Activated CD4-positive, alpha-beta memory T cell treated with anti-CD3 and anti-CD28 coated beads for 36 hours (primary cell): ENCODE measurements at regions not wholly inside any gene's neighbourhood (a gene's known extent, or its start where the extent isn't known, plus 50 kb on each side); places are given as distances from the start of the nearest gene placed in this dataset.
"Not testable (repeated sequence)": the region's sequence is repeated elsewhere in the genome, so short reads cannot be mapped to it uniquely, and the experiment has no call there.

Experiments
- CTCF ChIA-PET: fragments of 350-600 bp; sonication (Branson Sonifier 250); formaldehyde crosslinking; loops from one replicate; lab custom pipeline; 2021; ENCODE audit warnings: antibody characterized with exemption, inconsistent platforms; lab: Charles Lee
- POLR2A ChIA-PET: fragments of 350-600 bp; sonication (Branson Sonifier 250); formaldehyde crosslinking; loops from one replicate; lab custom pipeline; 2021; ENCODE audit warnings: antibody characterized with exemption; lab: Charles Lee
- DNase-seq: peaks from one replicate; pipeline ENCODE4 v3.0.0-alpha.2; 2020
- H3K27ac Mint-ChIP-seq: one replicate; pipeline ENCODE4 v1.8.0; 2021; ENCODE audit warnings: mixed read lengths
- H3K27me3 Mint-ChIP-seq: one replicate; pipeline ENCODE4 v1.8.0; 2021; ENCODE audit warnings: mixed read lengths
- H3K36me3 Mint-ChIP-seq: one replicate; pipeline ENCODE4 v1.8.0; 2021; ENCODE audit warnings: mixed read lengths
- H3K4me1 Mint-ChIP-seq: one replicate; pipeline ENCODE4 v1.8.0; 2021; ENCODE audit warnings: low read depth, mixed read lengths
- H3K4me3 Mint-ChIP-seq: one replicate; pipeline ENCODE4 v1.8.0; 2021; ENCODE audit warnings: mild to moderate bottlenecking, mixed read lengths
- H3K9me3 Mint-ChIP-seq: one replicate; pipeline ENCODE4 v1.8.0; 2021; ENCODE audit warnings: mixed read lengths
- intact Hi-C: fragments of 100-400 bp; cut with micrococcal nuclease; formaldehyde crosslinking; loops from one replicate; pipeline ENCODE4 v1.15.1; 2023

- H3K27ac Mint-ChIP-seq, H3K27me3 Mint-ChIP-seq, H3K4me3 Mint-ChIP-seq, DNase-seq, H3K36me3 Mint-ChIP-seq, POLR2A ChIA-PET, H3K4me1 Mint-ChIP-seq, H3K9me3 Mint-ChIP-seq, intact Hi-C loops, CTCF ChIA-PET: not testable (repeated sequence)
Measured at GRCh38 chr17:20633268-20634059, 53.9 kb downstream of the CDRT15L2 start.

- H3K27ac Mint-ChIP-seq, intact Hi-C loops, H3K9me3 Mint-ChIP-seq, H3K4me3 Mint-ChIP-seq, H3K4me1 Mint-ChIP-seq, H3K27me3 Mint-ChIP-seq, CTCF ChIA-PET, DNase-seq, H3K36me3 Mint-ChIP-seq, POLR2A ChIA-PET: not testable (repeated sequence)
Measured at GRCh38 chr17:20640147-20640546, 60.6 kb downstream of the CDRT15L2 start.

DNA sequence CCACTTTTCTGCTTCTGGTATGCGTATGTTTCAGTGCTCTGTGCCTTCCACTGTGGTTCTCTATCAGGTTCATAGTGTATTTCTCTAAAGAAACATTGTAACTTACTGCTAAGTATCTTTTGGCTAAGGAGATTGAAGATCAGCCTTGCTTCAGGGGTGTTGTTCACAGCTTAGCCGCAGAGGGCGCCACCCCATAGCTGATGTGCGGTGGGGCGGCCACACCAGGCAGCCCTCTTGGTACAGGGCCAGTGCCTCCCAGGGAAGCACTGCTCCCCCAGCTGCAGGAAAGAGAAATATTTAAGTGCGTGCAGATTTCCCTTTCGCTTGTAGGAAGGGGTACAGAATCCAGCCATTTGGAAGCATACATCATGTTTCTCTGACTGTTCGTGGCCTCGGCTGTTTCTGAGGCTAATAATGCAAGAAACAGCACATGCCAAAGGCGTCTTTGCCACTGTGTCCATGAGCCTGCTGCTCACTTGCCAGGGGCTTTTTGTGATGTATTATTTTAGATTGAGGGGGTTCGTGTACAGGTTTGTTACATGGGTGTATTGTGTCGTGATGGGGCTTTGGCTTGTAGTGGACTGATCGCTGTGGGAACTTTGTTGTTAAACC, 67.2 kb downstream of the CDRT15L2 start:
- CTCF ChIA-PET, intact Hi-C loops, H3K36me3 Mint-ChIP-seq, POLR2A ChIA-PET, H3K4me1 Mint-ChIP-seq, H3K27me3 Mint-ChIP-seq, H3K9me3 Mint-ChIP-seq, H3K27ac Mint-ChIP-seq, H3K4me3 Mint-ChIP-seq: not testable (repeated sequence)
- DNase-seq = peak; percentile 43

GRCh38 chr17:20649097-20649767, 69.7 kb downstream of the CDRT15L2 start:
- CTCF ChIA-PET, H3K4me1 Mint-ChIP-seq, H3K9me3 Mint-ChIP-seq, DNase-seq, H3K27ac Mint-ChIP-seq, H3K27me3 Mint-ChIP-seq, H3K4me3 Mint-ChIP-seq, intact Hi-C loops, H3K36me3 Mint-ChIP-seq, POLR2A ChIA-PET: not testable (repeated sequence)

DNA sequence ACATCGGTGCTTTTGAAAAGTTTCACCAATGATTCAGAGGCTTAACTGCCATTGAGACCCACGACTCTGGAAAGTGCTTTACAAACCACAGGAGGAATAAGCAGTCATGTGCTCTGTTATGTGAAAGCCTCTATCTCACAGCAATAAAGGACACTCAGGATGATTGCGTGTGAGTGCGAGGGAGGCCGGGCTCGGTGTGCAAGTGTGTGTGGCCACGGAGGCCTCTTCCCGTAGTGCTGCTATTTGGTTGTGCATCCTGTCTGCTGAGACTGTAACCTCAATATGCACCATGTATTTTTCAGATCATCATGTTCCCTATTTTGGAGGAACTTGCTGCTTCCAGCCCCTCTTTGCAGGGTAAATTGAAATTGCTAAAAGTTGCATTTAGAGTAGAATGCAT, 71.5 kb downstream of the CDRT15L2 start:
- DNase-seq, H3K36me3 Mint-ChIP-seq, intact Hi-C loops, POLR2A ChIA-PET, H3K9me3 Mint-ChIP-seq, H3K27me3 Mint-ChIP-seq, H3K27ac Mint-ChIP-seq, H3K4me3 Mint-ChIP-seq, H3K4me1 Mint-ChIP-seq, CTCF ChIA-PET: not testable (repeated sequence)

DNA sequence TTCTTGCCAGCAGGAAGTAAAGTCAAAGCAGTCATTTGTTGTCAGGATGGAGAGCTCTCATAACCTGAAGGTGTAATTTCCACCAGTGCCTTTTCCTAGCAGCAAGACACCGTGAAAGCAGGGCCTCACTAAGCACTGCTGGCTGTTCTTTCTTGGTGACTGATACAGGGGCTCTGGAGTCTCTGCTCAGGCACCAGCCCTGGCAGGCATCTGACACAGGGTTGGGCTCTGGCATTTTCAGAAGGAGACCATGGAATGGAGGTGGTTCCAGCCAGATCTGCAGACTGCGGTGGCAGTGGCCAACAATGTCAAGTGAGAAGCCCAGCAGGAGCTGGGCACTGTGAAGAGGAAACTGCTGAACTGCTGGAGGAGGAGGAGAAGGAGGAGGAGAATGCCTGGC, 72.2 kb downstream of the CDRT15L2 start:
- H3K4me1 Mint-ChIP-seq, intact Hi-C loops, H3K27me3 Mint-ChIP-seq, POLR2A ChIA-PET, H3K27ac Mint-ChIP-seq, H3K9me3 Mint-ChIP-seq, H3K36me3 Mint-ChIP-seq, CTCF ChIA-PET, DNase-seq, H3K4me3 Mint-ChIP-seq: not testable (repeated sequence)

GRCh38 chr17:20653391-20653790, 73.9 kb downstream of the CDRT15L2 start:
- H3K36me3 Mint-ChIP-seq, CTCF ChIA-PET, H3K4me3 Mint-ChIP-seq, H3K9me3 Mint-ChIP-seq, POLR2A ChIA-PET, intact Hi-C loops, H3K4me1 Mint-ChIP-seq, H3K27ac Mint-ChIP-seq, H3K27me3 Mint-ChIP-seq: not testable (repeated sequence)
- peak; percentile 18 for DNase-seq

DNA sequence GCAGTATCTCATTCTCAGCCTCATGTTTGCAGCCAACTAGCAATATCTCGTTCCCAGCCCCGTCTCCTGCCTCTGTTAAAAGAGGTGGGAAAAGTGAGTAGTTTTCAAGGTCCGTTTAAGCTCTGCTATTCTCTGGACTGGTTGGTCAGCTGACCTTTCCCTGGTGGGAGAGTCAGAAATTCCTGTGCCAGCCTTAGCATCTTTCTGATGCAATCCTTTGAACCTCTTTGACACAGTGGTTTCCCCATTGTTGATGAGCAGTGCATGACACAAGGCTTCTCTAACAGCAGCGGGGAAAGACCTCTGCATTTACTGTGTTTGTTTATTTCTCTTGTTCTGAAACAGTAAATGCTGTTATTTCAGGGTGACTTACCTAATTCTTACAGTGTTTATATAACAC, 74.6 kb downstream of the CDRT15L2 start:
- H3K27me3 Mint-ChIP-seq, H3K4me3 Mint-ChIP-seq, H3K36me3 Mint-ChIP-seq, intact Hi-C loops, H3K9me3 Mint-ChIP-seq, H3K4me1 Mint-ChIP-seq, DNase-seq, POLR2A ChIA-PET, H3K27ac Mint-ChIP-seq, CTCF ChIA-PET: not testable (repeated sequence)

- H3K27ac Mint-ChIP-seq, H3K4me3 Mint-ChIP-seq, DNase-seq, POLR2A ChIA-PET, H3K9me3 Mint-ChIP-seq, H3K36me3 Mint-ChIP-seq, intact Hi-C loops, H3K4me1 Mint-ChIP-seq, CTCF ChIA-PET, H3K27me3 Mint-ChIP-seq: not testable (repeated sequence)
Measured at GRCh38 chr17:20654575-20654974, 75.1 kb downstream of the CDRT15L2 start.

- intact Hi-C loops, H3K4me3 Mint-ChIP-seq, POLR2A ChIA-PET, H3K27me3 Mint-ChIP-seq, DNase-seq, H3K27ac Mint-ChIP-seq, H3K36me3 Mint-ChIP-seq, H3K4me1 Mint-ChIP-seq, H3K9me3 Mint-ChIP-seq, CTCF ChIA-PET: not testable (repeated sequence)
Measured at GRCh38 chr17:20665103-20665955, 85.8 kb downstream of the CDRT15L2 start.

- POLR2A ChIA-PET, intact Hi-C loops, H3K4me3 Mint-ChIP-seq, DNase-seq, H3K9me3 Mint-ChIP-seq, H3K4me1 Mint-ChIP-seq, H3K27me3 Mint-ChIP-seq, CTCF ChIA-PET, H3K27ac Mint-ChIP-seq, H3K36me3 Mint-ChIP-seq: not testable (repeated sequence)
Measured at GRCh38 chr17:20666689-20667088, 87.2 kb downstream of the CDRT15L2 start.

GRCh38 chr17:20667712-20668111, 88.2 kb downstream of the CDRT15L2 start:
- H3K9me3 Mint-ChIP-seq, CTCF ChIA-PET, POLR2A ChIA-PET, H3K4me3 Mint-ChIP-seq, H3K4me1 Mint-ChIP-seq, H3K27me3 Mint-ChIP-seq, intact Hi-C loops, H3K36me3 Mint-ChIP-seq, H3K27ac Mint-ChIP-seq, DNase-seq: not testable (repeated sequence)
